ENCODE measurements at regions not wholly inside any gene's neighbourhood (a gene's known extent, or its start where the extent isn't known, plus 50 kb on each side); places are given as distances from the start of the nearest gene placed in this dataset.

GRCh38 chr9:108662956-108663355 lies 192.8 kb downstream of the ACTL7B start:
- Histone ChIP-seq H3K4me1 (ENCODE audit: control insufficient read depth in 5 of 5, insufficient read depth in 5 of 5, low read length in 5 of 5) (peaks cover 0 to 3% (median 0%) of the 10 kb centered on the region in 5 donors), H3K9ac (ENCODE audit: insufficient read depth in 1 of 2, low read length in 2 of 2) (no peak overlapping the region), H3K36me3 (ENCODE audit: control insufficient read depth in 4 of 4, insufficient read depth in 4 of 4, low read length in 4 of 4) (no peaks in the 10 kb centered on the region), H3K4me3 (no peak overlapping the region), H3K27ac (ENCODE audit: low read depth in 1 of 2, low read length in 1 of 2) (no peak overlapping the region), H3K9me3 (ENCODE audit: control insufficient read depth in 4 of 4, insufficient read depth in 3 of 4, low read length in 3 of 4) (peaks cover 0 to 18% (median 8%) of the 10 kb centered on the region in 4 donors), H3K27me3 (ENCODE audit: control insufficient read depth in 3 of 3, insufficient read depth in 3 of 3, low read length in 2 of 3) (no peaks in the 10 kb centered on the region)
- 76 to 88% methylated on average over 4 of the region's 4 CpGs for WGBS, 2 donors
- ATAC-seq (ENCODE audit: insufficient read depth, low FRiP score) (no peak), DNase-seq (no peak)
- TF ChIP-seq, protein P1, sequence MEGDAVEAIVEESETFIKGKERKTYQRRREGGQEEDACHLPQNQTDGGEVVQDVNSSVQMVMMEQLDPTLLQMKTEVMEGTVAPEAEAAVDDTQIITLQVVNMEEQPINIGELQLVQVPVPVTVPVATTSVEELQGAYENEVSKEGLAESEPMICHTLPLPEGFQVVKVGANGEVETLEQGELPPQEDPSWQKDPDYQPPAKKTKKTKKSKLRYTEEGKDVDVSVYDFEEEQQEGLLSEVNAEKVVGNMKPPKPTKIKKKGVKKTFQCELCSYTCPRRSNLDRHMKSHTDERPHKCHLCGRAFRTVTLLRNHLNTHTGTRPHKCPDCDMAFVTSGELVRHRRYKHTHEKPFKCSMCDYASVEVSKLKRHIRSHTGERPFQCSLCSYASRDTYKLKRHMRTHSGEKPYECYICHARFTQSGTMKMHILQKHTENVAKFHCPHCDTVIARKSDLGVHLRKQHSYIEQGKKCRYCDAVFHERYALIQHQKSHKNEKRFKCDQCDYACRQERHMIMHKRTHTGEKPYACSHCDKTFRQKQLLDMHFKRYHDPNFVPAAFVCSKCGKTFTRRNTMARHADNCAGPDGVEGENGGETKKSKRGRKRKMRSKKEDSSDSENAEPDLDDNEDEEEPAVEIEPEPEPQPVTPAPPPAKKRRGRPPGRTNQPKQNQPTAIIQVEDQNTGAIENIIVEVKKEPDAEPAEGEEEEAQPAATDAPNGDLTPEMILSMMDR (IDR thresholded peaks at IDR 0.05; ENCODE audit: control extremely low read depth, extremely low read depth): no peak

DNA sequence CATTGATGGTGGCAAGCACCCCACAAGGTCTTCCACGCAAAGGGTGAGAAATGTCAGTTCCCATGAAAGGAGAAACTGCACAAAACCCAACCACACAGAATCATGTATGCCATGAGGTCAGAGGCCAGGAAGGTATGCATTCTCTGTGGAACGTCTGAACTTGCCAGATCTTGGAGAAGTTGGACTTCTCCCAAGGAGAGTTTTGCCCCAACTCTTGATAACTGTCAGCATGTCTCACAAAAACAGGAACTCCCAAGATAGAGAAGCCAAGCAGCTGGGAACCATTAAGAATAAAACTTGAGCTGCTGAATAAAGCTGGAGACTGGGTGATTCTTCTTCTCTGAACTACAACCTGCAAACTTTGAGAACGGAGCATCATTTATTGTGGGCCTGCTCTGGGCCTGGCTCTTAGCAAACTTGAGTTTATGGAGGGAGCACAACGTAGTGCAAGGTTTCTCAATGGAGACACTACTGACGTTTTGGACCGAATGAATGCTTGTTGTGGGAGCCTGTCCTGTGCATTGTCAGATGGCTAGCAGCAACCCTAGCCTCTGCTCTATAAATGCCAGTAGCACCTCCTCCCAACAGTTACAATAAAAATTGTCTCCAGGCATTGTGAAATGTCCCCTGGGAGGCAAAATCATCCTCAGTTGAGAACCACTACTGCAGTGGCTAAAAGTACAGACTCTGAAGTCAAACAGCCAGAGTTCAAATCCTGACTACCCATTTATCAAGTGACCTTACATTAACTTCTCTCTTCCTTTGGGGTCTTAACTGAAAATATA lies 193.5 kb downstream of the ACTL7B start:
- 74 to 77% methylated on average over 6 of the region's 6 CpGs for WGBS, 2 donors
- TF ChIP-seq, protein P1 (IDR thresholded peaks at IDR 0.05; ENCODE audit: control extremely low read depth, extremely low read depth): no peak
- no peak for DNase-seq
- Histone ChIP-seq H3K9me3 (ENCODE audit: control insufficient read depth in 4 of 4, insufficient read depth in 3 of 4, low read length in 3 of 4) (peaks cover 0 to 18% (median 8%) of the 10 kb centered on the region in 4 donors), H3K9ac (ENCODE audit: insufficient read depth in 1 of 2, low read length in 2 of 2) (no peak overlapping the region), H3K27me3 (ENCODE audit: control insufficient read depth in 3 of 3, insufficient read depth in 3 of 3, low read length in 2 of 3) (no peaks in the 10 kb centered on the region), H3K4me3 (no peak overlapping the region), H3K36me3 (ENCODE audit: control insufficient read depth in 4 of 4, insufficient read depth in 4 of 4, low read length in 4 of 4) (no peaks in the 10 kb centered on the region), H3K4me1 (ENCODE audit: control insufficient read depth in 5 of 5, insufficient read depth in 5 of 5, low read length in 5 of 5) (peaks cover 0 to 3% (median 0%) of the 10 kb centered on the region in 5 donors), H3K27ac (ENCODE audit: low read depth in 1 of 2, low read length in 1 of 2) (no peak overlapping the region)
- ATAC-seq (ENCODE audit: insufficient read depth, low FRiP score): no peak

- Histone ChIP-seq H3K27me3 (ENCODE audit: control insufficient read depth in 3 of 3, insufficient read depth in 3 of 3, low read length in 2 of 3) (no peaks in the 10 kb centered on the region), H3K36me3 (ENCODE audit: control insufficient read depth in 4 of 4, insufficient read depth in 4 of 4, low read length in 4 of 4) (no peaks in the 10 kb centered on the region), H3K4me1 (ENCODE audit: control insufficient read depth in 5 of 5, insufficient read depth in 5 of 5, low read length in 5 of 5) (no peaks in the 10 kb centered on the region), H3K27ac (ENCODE audit: low read depth in 1 of 2, low read length in 1 of 2) (no peak overlapping the region), H3K9me3 (ENCODE audit: control insufficient read depth in 4 of 4, insufficient read depth in 3 of 4, low read length in 3 of 4) (peaks cover 0 to 16% (median 6%) of the 10 kb centered on the region in 4 donors), H3K4me3 (no peak overlapping the region), H3K9ac (ENCODE audit: insufficient read depth in 1 of 2, low read length in 2 of 2) (no peak overlapping the region)
- TF ChIP-seq, protein P1 (IDR thresholded peaks at IDR 0.05; ENCODE audit: control extremely low read depth, extremely low read depth): no peak
- ATAC-seq (ENCODE audit: insufficient read depth, low FRiP score) (no peak), DNase-seq (no peak)
- WGBS, 2 donors: 73 to 82% methylated on average over 5 of the region's 5 CpGs
Observed at GRCh38 chr9:108656566-108656965, 199.2 kb downstream of the ACTL7B start.
